Loucy (cell line): ENCODE measurements at regions not wholly inside any gene's neighbourhood (a gene's known extent, or its start where the extent isn't known, plus 50 kb on each side); places are given as distances from the start of the nearest gene placed in this dataset.

Experiments used
- EZH2phosphoT487 ChIP-seq: fragments of 200-600 bp; IDR thresholded peaks from 2 replicates; pipeline ENCODE4 v1.6.1; 2018; ENCODE audit warnings: antibody characterized with exemption, mild to moderate bottlenecking, moderate library complexity, borderline replicate concordance
- TF ChIP-seq, protein P1 (sequence below): fragments of 200-600 bp; sonication (generic); conservative IDR thresholded peaks from 2 replicates; pipeline ENCODE4 v1.5.1; 2014; ENCODE audit warnings: mild to moderate bottlenecking, antibody characterized with exemption, low read length

DNA sequence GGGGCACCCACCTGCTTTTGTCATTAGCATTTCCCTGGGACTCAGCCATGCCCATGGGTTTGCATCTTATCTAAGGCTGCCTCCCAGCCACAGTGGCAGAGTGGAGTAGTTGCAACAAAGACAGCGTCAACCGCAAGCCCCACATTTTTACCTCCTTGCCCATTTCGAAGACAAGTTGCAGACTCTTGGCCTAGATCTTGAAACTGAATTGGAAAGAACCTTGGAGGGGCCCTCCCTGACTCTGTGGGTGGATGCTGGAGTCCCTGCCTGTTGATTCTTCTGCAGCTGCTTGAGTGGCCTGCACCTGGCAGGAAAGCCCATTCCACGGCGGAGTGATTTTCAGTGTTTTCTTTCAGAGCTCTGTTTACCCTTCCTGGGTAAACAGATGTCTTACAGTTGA, 309.0 kb downstream of the VRK1 start:
- TF ChIP-seq, protein P1, sequence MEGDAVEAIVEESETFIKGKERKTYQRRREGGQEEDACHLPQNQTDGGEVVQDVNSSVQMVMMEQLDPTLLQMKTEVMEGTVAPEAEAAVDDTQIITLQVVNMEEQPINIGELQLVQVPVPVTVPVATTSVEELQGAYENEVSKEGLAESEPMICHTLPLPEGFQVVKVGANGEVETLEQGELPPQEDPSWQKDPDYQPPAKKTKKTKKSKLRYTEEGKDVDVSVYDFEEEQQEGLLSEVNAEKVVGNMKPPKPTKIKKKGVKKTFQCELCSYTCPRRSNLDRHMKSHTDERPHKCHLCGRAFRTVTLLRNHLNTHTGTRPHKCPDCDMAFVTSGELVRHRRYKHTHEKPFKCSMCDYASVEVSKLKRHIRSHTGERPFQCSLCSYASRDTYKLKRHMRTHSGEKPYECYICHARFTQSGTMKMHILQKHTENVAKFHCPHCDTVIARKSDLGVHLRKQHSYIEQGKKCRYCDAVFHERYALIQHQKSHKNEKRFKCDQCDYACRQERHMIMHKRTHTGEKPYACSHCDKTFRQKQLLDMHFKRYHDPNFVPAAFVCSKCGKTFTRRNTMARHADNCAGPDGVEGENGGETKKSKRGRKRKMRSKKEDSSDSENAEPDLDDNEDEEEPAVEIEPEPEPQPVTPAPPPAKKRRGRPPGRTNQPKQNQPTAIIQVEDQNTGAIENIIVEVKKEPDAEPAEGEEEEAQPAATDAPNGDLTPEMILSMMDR = no peak
- TF ChIP-seq EZH2phosphoT487 = no peak
